Astrocyte (in vitro differentiated cells and primary cell): ENCODE measurements at regions not wholly inside any gene's neighbourhood (a gene's known extent, or its start where the extent isn't known, plus 50 kb on each side); places are given as distances from the start of the nearest gene placed in this dataset.

Experiments used
- EZH2 ChIP-seq: IDR thresholded peaks from 2 replicates; pipeline ENCODE4 v1.6.1; 2012; ENCODE audit warnings: mild to moderate bottlenecking, low read length, inconsistent platforms; ENCODE audit not compliant: insufficient read depth
- TF ChIP-seq, protein P1 (sequence below): IDR thresholded peaks from 2 replicates; pipeline ENCODE4 v1.5.1; 2011; ENCODE audit warnings: low read depth, mild to moderate bottlenecking, inconsistent platforms, low read length, moderate library complexity; ENCODE audit not compliant: insufficient read depth

DNA sequence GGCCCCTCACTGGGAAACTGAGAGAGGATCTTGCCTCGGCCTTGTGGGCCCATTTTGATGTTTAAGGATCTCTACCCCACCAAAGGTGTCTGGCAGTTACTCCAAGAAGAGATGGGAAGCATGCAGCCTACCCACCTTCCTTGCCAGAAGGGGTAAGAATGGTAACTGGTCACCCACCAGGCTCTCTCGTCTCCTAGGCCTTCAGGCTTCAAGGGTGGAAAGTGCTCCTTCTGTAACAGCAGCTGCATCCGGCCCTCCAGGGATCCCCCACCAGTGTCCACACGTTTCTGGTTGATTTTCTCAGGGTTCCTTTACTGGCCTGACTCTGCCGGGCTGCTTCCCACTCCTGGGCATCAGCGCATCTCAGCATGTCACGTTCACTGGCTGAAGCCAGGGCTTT lies 204.4 kb upstream of the IRX1 start:
- TF ChIP-seq, protein P1, sequence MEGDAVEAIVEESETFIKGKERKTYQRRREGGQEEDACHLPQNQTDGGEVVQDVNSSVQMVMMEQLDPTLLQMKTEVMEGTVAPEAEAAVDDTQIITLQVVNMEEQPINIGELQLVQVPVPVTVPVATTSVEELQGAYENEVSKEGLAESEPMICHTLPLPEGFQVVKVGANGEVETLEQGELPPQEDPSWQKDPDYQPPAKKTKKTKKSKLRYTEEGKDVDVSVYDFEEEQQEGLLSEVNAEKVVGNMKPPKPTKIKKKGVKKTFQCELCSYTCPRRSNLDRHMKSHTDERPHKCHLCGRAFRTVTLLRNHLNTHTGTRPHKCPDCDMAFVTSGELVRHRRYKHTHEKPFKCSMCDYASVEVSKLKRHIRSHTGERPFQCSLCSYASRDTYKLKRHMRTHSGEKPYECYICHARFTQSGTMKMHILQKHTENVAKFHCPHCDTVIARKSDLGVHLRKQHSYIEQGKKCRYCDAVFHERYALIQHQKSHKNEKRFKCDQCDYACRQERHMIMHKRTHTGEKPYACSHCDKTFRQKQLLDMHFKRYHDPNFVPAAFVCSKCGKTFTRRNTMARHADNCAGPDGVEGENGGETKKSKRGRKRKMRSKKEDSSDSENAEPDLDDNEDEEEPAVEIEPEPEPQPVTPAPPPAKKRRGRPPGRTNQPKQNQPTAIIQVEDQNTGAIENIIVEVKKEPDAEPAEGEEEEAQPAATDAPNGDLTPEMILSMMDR, result no peak
- TF ChIP-seq EZH2, result no peak
